Natural killer cell (primary cell): ENCODE measurements at regions not wholly inside any gene's neighbourhood (a gene's known extent, or its start where the extent isn't known, plus 50 kb on each side); places are given as distances from the start of the nearest gene placed in this dataset.
A peak's percentile ranks its signal among the peaks of the same experiment; 100 is the strongest.
"Not testable (repeated sequence)": the region's sequence is repeated elsewhere in the genome, so short reads cannot be mapped to it uniquely, and the experiment has no call there.

ENCODE experiments used
- ATAC-seq, 3 donors: fragments of 150-1000 bp in 2 of 3; fragments of 200-7000 bp in 1 of 3; cut with Tn5 transposase; 1 replicate in 1 of 3; 2 replicates in 2 of 3; pipeline ENCODE4 v1.10.0; 2021; ENCODE audit warnings: mild to moderate bottlenecking in 2 of 3, moderate library complexity in 2 of 3
- DNase-seq, 2 donors: peaks; one replicate each; pipeline versions ENCODE4 v3.0.0 to v3.0.0-alpha.2; 2013 to 2021; ENCODE audit warnings: mixed read lengths in 1 of 2
- H3K27ac ChIP-seq: one replicate; pipeline ENCODE4 v1.5.1; 2013; ENCODE audit warnings: mild to moderate bottlenecking, low read length
- H3K27me3 ChIP-seq: one replicate; pipeline ENCODE4 v1.6.1; 2013; ENCODE audit warnings: low read length; ENCODE audit not compliant: control insufficient read depth, insufficient read depth
- H3K36me3 ChIP-seq: one replicate; pipeline ENCODE4 v1.6.1; 2013; ENCODE audit warnings: low read length; ENCODE audit not compliant: control insufficient read depth, insufficient read depth
- H3K4me1 ChIP-seq: one replicate; pipeline ENCODE4 v1.6.1; 2013; ENCODE audit warnings: low read length; ENCODE audit not compliant: control insufficient read depth, insufficient read depth
- H3K4me3 ChIP-seq: one replicate; pipeline ENCODE4 v1.5.1; 2013; ENCODE audit warnings: low read length
- H3K9me3 ChIP-seq: one replicate; pipeline ENCODE4 v1.6.1; 2013; ENCODE audit warnings: low read length; ENCODE audit not compliant: control insufficient read depth, insufficient read depth
- H3K27ac Mint-ChIP-seq, 2 donors: one replicate each; pipeline ENCODE4 v1.8.0; 2022; ENCODE audit warnings: mild to moderate bottlenecking in 2 of 2, mixed read lengths in 2 of 2, moderate library complexity in 1 of 2
- H3K27me3 Mint-ChIP-seq, 2 donors: one replicate each; pipeline ENCODE4 v1.8.0; 2022; ENCODE audit warnings: low read depth in 2 of 2, mixed read lengths in 2 of 2
- H3K36me3 Mint-ChIP-seq: one replicate; pipeline ENCODE4 v1.8.0; 2022; ENCODE audit warnings: mixed read lengths
- H3K4me1 Mint-ChIP-seq, 2 donors: one replicate each; pipeline ENCODE4 v1.8.0; 2022; ENCODE audit warnings: mixed read lengths in 2 of 2
- H3K4me3 Mint-ChIP-seq: one replicate; pipeline ENCODE4 v1.8.0; 2022; ENCODE audit warnings: mild to moderate bottlenecking, moderate library complexity, mixed read lengths
- H3K9me3 Mint-ChIP-seq, 2 donors: one replicate each; pipeline ENCODE4 v1.8.0; 2022; ENCODE audit warnings: mixed read lengths in 2 of 2
- WGBS: methylation state at CpG from one replicate; pipeline ENCODE4 v1.1.7; 2013; ENCODE audit warnings: missing lambda C conversion rate; ENCODE audit not compliant: insufficient coverage; 5-methylcytosine and 5-hydroxymethylcytosine counted together
- intact Hi-C: fragments of 100-400 bp; cut with micrococcal nuclease; formaldehyde crosslinking; loops from one replicate; pipeline ENCODE4 v1.14.2; 2022
- TF ChIP-seq, protein P1 (sequence below): fragments of 200-600 bp; IDR thresholded peaks from one replicate; pipeline ENCODE4 v1.8.0; 2022; ENCODE audit warnings: antibody characterized with exemption

DNA sequence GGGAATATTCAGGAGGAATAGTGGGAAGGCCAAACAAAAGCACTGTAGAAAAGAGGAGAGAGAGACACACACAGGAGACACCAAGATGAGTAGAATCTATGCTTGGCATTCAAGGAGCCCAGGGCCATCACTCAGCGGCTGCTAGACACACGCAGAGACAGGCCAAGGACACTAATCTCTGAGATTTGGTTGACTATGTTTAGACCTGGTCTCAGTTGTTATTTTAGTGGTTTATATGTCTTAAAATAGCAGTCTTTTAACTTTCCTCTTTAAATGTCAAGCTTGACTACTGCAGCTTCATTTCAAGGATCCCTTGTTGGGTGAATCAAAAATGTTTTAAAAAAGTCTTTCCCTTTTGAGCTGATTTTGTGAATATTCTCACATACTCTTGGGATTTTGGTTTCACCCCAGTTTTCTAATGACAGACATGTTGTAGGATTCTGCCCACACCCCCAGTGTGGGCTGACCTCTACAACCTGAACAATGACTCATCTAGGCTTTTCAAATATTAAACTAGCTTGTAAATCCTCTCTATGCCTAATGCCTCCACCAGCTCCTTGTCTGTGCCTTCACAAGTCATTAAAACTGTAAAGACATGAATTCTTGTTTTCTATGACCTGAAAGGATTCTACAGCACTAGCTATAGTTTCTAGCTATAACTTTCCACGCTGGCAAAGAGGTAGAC lies 142.7 kb upstream of the EXOC2 start:
- H3K27ac Mint-ChIP-seq: no peak overlapping the region
- Histone ChIP-seq H3K27ac (no peak overlapping the region), H3K27me3 (no peaks in the 10 kb centered on the region), H3K9me3 (peaks cover 7% of the 10 kb centered on the region), H3K4me3 (no peak overlapping the region), H3K36me3 (no peaks in the 10 kb centered on the region), H3K4me1 (no peaks in the 10 kb centered on the region)
- intact Hi-C loops: no loop called here
- no peaks in the 10 kb centered on the region for H3K36me3 Mint-ChIP-seq
- H3K9me3 Mint-ChIP-seq: peaks cover 4 to 7% of the 10 kb centered on the region in 2 donors
- 85% methylated on average over 2 of the region's 3 CpGs for WGBS
- peaks cover 10 to 16% of the 10 kb centered on the region in 2 donors for H3K27me3 Mint-ChIP-seq
- no peak overlapping the region for H3K4me3 Mint-ChIP-seq
- peaks cover 0 to 5% of the 10 kb centered on the region in 2 donors for H3K4me1 Mint-ChIP-seq
- ATAC-seq (no peak), DNase-seq (no peak)
- TF ChIP-seq, protein P1, sequence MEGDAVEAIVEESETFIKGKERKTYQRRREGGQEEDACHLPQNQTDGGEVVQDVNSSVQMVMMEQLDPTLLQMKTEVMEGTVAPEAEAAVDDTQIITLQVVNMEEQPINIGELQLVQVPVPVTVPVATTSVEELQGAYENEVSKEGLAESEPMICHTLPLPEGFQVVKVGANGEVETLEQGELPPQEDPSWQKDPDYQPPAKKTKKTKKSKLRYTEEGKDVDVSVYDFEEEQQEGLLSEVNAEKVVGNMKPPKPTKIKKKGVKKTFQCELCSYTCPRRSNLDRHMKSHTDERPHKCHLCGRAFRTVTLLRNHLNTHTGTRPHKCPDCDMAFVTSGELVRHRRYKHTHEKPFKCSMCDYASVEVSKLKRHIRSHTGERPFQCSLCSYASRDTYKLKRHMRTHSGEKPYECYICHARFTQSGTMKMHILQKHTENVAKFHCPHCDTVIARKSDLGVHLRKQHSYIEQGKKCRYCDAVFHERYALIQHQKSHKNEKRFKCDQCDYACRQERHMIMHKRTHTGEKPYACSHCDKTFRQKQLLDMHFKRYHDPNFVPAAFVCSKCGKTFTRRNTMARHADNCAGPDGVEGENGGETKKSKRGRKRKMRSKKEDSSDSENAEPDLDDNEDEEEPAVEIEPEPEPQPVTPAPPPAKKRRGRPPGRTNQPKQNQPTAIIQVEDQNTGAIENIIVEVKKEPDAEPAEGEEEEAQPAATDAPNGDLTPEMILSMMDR: no peak

DNA sequence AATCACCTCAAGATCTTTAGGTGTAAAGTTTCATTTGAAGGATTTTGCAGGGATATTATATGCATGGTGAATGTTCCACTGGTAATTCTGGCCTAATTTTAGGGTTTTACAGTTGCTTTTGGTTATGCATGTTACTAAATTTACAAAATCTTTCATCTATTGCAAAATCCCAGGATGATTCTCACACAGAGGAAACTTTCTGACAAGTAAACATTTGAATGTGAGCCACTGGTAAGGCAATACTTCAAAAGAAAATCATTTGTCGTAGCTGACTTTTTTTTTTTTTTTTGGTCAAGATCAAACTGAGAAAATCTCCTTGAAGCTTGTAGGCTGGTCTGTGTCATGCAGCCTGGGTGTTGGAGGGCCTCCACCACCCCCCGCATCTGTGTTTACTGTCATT lies 141.9 kb upstream of the EXOC2 start:
- H3K4me3 Mint-ChIP-seq: no peak overlapping the region
- 100% methylated on average over 1 of the region's 2 CpGs for WGBS
- no peaks in the 10 kb centered on the region for H3K36me3 ChIP-seq
- H3K4me1 ChIP-seq: no peaks in the 10 kb centered on the region
- H3K4me1 Mint-ChIP-seq: peaks cover 0 to 5% of the 10 kb centered on the region in 2 donors
- H3K9me3 Mint-ChIP-seq: peaks cover 4 to 7% of the 10 kb centered on the region in 2 donors
- TF ChIP-seq, protein P1: no peak
- H3K9me3 ChIP-seq: peaks cover 7% of the 10 kb centered on the region
- no peaks in the 10 kb centered on the region for H3K27me3 ChIP-seq
- peak overlapping the region in 1 of 2 donors; percentile 65 for H3K27ac Mint-ChIP-seq
- DNase-seq: no peak
- intact Hi-C loops: no loop called here
- no peak for ATAC-seq
- no peaks in the 10 kb centered on the region for H3K36me3 Mint-ChIP-seq
- H3K27me3 Mint-ChIP-seq: peaks cover 7 to 23% of the 10 kb centered on the region in 2 donors
- H3K4me3 ChIP-seq: no peak overlapping the region
- H3K27ac ChIP-seq: no peak overlapping the region

DNA sequence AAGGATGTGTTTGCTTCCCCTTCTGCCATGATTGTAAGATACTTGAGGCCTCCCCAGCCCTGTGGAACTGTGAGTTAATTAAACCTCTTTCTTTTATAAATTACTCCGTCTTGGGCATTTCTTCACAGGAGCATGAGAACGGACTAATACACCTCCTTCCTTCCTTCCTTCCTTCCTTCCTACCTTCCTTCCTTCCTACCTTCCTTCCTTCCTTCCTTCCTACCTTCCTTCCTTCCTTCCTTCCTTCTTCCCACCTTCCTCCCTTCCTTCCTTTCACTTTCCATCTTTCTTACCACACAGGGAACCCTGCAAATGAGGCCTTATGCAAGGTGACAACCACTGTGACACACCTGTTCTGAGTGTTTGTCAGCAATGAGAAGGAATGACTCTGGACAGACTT lies 141.3 kb upstream of the EXOC2 start:
- H3K27ac ChIP-seq: no peak overlapping the region
- H3K27ac Mint-ChIP-seq: peak overlapping the region; percentile 65 to 74
- no peaks in the 10 kb centered on the region for H3K4me1 ChIP-seq
- no peak overlapping the region for H3K4me3 Mint-ChIP-seq
- 97% methylated on average over 2 of the region's 2 CpGs for WGBS
- H3K4me1 Mint-ChIP-seq: peaks cover 0 to 5% of the 10 kb centered on the region in 2 donors
- no peak overlapping the region for H3K4me3 ChIP-seq
- peaks cover 4 to 5% of the 10 kb centered on the region in 2 donors for H3K9me3 Mint-ChIP-seq
- ATAC-seq (no peak), DNase-seq (no peak)
- peaks cover 7% of the 10 kb centered on the region for H3K9me3 ChIP-seq
- TF ChIP-seq, protein P1: no peak
- no peaks in the 10 kb centered on the region for H3K36me3 ChIP-seq
- H3K36me3 Mint-ChIP-seq: no peaks in the 10 kb centered on the region
- peaks cover 7 to 27% of the 10 kb centered on the region in 2 donors for H3K27me3 Mint-ChIP-seq
- H3K27me3 ChIP-seq: no peaks in the 10 kb centered on the region
- intact Hi-C loops: no loop called here

DNA sequence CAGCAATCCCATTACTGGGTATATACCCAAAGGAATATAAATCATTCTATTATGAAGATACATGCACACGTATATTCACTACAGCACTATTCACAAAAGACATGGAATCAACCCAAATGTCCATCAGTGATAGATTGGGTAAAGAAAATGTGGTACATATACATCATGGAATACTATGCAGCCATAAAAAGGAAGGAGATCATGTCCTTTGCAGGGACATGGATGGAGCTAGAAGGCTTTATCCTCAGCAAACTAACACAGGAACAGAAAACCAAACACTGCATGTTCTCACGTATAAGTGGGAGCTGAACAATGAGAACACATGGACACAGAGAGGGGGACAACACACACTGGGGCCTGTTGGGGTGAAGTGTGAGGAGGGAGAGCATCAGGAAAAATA lies 139.9 kb upstream of the EXOC2 start:
- H3K9me3 Mint-ChIP-seq, H3K27ac ChIP-seq, H3K9me3 ChIP-seq, H3K4me1 ChIP-seq, ATAC-seq, H3K4me3 Mint-ChIP-seq, H3K4me3 ChIP-seq, intact Hi-C loops, H3K4me1 Mint-ChIP-seq, H3K36me3 ChIP-seq, DNase-seq, H3K36me3 Mint-ChIP-seq, H3K27ac Mint-ChIP-seq, H3K27me3 ChIP-seq: not testable (repeated sequence)
- 100% methylated on average over 1 of the region's 2 CpGs for WGBS
- peaks cover 9 to 31% of the 10 kb centered on the region in 2 donors for H3K27me3 Mint-ChIP-seq
